ENCODE measurements at regions not wholly inside any gene's neighbourhood (a gene's known extent, or its start where the extent isn't known, plus 50 kb on each side); places are given as distances from the start of the nearest gene placed in this dataset.
"Not testable (repeated sequence)": the region's sequence is repeated elsewhere in the genome, so short reads cannot be mapped to it uniquely, and the experiment has no call there.

DNA sequence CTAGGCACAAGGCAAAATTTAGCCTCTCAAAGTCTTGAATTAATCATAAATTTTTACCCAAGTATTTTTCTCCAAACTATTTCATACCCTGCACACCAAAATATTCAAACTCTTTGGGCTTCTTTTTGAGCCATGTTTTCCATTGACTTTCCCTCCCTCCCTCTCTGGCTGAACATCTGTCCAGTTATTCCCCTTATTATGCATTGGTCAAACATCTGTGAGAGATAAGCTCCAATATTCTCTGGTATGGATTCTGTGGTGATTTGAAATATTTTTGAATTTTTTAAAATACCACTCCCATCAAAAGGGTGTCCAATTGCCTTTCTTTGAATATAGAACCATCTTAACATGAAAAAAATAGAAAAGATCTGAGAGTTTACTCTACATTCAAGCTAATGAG, 244.2 kb downstream of the RFPL4B start:
- DNase-seq = no peak

DNA sequence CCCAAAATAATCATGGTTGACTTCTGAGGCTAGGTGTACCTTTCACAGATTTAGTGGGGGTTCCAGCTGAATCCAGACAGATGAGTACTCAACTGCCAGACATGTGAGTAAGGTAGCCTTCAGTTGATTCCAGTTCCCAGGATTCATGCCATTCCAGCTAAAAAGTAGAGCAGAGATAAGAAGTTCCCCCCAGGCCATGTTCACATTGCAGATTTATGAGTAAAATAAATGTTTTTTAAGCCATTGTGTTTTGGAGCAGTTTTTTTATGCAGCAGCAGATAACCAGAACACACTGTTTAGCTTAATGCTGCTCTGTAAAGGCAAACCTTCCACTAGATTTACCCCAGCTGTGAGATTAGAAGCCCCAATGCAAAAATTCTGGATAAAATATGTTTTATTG, 245.0 kb downstream of the RFPL4B start:
- no peak for DNase-seq

DNA sequence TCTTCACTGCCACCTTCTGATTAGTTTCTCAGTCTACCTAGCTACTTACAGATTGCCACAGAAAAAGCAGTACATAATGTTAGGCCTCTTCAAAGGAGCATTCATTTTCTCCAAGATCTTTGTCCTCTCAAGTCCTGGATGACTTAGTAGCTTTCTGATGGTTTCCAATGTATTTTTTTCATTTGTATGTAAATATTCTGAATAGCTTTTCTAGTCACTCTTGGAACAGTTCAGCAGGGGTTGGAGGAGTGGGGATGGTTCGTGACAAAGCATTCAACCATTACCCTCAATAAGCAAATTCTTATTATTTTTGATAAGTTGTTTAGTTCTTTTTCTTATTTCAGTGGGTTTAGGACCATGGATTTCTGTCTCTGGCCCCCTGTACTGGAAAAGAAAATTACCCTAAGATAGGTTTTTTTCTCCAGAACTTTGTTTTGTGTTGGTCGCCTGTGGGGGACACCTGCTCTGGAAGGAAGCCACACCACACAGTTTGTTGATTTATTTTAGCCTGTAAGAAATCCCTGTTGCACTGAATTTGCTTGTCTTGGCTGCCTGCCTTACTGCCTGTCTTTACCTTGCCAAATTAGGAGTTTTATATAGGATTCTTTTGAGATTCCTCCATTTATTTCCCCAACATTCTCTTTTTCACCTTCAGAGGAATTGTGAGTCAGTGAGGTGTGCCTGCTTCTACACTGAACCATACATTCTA, 247.9 kb downstream of the RFPL4B start:
- no peak for DNase-seq

DNA sequence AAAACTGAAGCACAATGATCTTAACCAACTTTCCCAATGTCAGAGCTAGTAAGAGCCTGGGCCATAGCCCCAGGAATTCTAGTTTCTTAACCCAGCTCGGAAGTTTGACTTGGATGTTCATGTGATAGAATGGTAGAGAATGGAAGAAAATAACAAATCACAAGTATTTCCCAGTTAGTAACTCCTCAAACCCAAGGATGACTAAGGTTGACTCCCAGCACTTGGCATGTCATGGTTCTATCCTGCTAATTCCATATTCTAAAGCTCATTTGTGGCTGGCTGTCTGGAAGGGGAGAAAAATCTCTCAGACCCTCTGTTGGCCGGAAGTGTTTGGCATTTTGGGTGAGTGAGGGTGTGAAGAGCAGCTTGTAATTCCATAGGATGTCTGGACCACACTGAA, 248.7 kb downstream of the RFPL4B start:
- DNase-seq = no peak

DNA sequence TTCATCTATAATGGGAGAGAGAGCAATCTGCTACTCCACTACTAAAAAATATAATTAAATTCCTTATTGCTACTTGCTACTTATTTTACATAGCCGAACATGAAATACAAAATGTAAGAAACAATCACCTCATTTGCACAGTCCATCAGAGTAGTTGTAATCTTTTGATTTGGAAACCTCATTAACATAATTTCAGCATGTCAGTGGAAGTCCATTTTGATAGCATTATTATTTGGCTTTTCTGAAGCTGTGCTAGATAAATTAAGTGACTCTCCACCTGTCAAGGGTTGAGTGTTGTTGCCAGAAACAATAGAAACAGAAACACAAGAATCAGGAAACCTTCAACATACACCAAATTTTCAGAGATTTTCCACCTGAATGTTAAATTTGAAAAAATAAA, 250.0 kb downstream of the RFPL4B start:
- no peak for DNase-seq

DNA sequence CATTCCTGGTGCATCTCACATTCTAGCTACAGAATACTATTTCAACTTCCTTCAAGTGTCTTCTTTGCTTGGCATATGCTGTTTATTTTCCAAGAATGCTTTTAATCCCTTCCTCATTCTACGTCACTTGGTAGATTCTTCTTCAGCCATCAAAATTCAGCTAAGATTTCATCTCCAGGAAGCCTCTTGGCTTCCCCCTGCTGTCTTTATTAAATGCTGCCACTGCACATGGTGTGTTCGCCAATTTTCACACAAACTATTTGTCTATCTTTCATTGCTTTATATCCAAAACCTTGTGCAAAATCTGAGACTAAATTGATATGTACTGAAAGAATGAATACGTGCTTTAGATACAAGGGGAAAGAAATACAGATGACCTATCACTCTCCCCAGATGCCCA, 253.0 kb downstream of the RFPL4B start:
- DNase-seq = no peak

DNA sequence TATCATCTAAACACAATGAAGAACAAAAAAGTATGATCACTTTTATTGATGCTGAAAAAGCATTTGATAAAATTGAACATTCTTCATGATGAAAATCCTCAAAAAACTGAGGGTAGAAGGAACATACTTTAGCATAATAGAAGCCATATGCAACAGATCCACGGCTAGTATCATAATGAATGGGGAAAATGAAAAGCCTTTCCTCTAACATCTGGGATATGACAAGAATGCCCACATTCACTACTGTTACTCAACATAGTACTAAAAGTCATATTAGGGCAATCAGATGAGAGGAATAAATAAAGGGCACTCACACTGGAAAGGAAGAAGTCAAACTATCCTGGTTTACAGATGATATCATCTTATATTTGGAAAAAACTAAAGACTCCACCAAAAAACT, 256.6 kb downstream of the RFPL4B start:
- no peak for DNase-seq

DNA sequence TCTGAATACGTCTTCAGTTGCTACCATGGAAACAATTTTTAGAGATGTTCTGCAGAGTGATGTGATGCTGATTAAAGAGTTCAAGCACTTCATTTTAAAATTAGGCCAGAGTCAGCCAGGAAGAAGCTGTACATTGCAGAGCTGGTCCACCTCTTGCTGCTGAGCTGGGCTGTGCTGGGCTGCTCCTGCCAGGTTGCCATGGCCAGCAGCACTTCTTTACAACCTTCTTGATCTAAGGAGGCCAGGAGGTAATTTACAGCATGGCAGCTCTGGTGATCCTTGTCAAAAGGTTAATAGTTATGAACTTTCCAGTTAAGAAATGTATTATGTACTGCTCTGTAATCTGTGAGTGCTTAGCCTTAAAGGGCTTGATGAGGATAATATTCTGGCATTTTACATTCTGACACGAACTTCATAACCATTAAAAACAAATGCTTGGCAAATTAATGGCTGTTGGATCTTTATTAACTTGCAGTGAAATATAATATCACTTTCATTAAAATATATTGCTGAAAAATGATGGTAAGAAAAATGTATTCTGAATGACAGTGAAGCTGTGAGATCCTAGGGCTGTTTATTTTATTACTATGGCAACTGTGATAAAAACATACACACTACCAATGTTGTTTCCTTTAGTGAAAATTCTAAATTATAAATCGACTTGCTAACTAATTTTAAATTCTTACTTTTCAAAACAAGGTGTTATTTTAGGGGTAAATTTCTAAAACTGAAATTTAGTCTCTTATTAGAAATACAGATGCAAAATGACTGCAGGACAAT, 259.7 kb downstream of the RFPL4B start:
- DNase-seq = no peak

DNA sequence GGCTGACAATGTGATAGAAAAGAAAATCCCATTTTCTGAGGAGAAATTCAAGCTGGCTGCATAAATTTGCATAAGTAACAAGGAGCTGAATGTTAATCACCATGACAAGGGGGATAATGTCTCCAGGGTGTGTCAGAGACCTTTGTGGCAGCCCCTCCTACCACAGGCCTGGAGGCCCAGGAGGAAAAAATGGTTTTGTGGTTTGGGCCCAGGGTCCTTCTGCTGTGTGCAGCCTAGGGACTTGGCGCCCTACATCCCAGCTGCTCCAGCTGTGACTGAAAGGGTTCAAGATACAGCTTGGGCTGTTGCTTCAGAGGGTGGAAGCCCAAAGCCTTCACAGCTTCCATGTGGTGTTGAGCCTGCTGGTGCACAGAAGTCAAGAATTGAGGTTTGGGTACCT, 261.8 kb downstream of the RFPL4B start:
- not testable (repeated sequence) for DNase-seq

DNA sequence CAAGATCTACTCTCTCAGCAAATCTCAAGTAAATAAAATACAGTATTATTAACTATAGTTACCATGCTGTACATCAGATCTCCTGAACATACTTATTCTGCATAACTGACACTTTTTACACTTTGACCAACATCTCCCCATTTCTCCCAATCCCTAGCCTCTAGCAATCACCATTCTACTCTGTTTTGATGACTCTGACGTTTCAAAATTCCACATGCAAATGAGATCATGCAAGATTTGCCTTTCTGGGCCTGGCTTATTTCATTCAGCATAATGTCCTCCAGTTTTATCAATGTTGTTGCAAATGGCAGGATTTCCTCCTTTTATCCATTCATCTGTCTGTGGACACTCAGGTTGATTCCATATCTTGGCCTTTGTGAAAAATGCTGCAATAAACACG, 266.3 kb downstream of the RFPL4B start:
- DNase-seq = no peak

DNA sequence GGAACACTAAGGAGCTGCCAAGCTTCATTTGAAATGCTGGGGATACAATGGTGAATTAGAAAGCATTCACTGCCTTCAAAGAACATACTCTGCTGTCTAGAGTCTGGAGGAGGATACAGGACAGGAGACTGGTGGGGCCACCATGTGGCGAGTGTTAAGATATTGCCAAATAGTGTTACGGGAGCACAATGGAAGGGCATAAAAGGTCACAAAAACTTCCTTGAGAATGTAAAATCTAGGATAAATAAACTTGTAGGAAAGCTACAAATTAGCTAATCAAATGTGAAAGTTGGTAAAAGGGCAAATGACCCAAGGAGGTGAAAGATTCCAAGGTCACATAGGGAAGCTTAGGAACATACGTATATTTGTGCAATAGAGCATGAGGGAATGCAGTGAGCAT, 271.7 kb downstream of the RFPL4B start:
- no peak for DNase-seq

DNA sequence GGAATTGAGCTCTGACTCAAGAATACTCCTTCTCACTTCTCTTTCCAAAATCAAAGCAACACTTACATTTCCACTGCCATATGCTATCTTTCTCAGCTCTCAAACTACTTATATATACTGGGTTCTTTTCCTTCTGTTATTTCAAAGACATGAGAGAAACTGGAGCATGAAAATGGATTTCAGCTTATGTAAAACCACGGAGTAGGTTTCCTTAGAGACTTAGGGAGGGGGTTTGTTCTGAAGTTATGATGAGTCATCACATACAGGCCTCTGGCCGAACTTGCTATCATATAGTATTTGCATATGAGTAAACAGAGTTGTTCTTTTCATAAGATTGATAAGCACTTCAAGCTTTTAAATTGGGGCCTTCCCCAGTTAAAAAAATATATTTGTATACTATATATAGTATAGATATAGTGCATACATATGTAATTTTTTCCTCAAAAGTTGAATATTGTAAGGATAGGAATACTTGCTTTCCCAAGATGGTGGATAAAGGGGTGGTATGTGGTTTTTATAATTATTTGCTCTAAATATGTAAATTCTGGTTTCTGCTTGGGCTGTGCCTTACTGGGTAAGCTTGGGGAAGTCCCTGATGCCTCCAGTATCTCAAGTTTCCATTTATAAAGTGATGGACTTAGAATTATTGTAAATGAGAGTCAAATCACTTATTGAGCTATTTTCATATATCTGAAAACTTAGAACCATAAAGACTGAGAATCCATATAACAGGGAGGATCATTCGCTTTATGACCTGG, 273.9 kb downstream of the RFPL4B start:
- no peak for DNase-seq

DNA sequence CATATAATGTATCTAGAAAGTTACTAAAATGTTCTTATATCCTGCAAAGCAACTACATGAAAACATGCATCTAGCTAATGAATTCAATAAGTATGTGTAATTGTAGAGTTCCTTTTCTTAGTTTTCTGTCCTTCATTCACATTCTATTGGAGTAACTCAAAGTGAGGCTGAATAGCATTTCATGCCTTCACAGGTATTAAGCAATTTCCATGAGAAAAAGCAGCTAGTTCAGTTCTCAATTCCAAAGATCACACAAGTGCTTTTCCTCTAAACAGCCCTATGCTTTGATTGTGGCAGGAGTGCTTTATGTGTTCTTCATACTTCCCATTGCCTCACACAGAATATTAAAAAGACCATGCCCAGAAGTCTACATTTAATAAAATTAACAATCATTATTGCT, 274.9 kb downstream of the RFPL4B start:
- no peak for DNase-seq

DNA sequence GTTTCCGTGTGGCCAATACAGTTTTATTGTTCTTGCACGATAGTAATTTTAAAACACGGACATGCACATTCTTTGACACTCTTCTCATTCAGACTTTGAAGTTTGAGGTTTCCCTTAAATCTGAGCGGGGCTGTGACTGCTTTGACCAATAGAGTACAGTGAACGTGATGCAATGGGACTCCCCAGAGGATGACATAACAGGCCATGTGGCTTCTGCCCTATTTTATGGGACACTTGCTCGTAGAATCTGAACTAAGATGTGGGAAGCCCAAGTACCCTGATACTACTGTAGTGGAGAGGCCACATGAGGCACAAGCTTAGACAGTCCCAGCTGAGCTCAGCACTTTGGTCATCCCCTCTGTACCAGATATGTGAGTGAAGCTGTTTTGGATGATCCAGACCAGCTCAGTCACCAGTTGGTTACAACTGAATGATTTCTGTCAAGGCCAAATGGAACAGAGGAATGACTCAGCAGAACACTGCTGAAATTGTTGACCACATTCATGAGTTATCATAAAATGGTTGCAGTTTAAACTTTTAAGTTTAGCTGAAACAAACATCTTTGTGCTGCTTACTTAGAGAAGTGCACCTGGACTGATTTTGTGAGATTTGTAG, 279.4 kb downstream of the RFPL4B start:
- no peak for DNase-seq

DNA sequence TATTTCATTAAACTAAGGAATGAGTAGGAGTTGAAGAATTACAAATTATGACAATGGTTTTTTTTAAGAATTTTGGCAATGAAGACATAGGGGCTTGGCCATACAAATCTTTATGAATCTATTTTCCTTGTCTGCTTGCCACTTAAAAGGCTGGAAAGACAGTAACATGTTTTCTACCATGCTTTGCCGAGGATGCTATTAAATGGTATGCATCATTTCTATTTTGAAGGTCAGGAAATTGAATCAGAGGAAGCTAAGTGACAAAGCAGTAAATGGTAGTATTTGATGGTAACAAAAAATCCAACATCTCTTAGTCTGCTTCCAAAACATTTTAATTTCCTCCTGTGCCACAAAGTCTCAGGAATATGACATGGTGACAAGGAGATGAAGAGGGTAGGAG, 287.2 kb downstream of the RFPL4B start:
- no peak for DNase-seq

DNA sequence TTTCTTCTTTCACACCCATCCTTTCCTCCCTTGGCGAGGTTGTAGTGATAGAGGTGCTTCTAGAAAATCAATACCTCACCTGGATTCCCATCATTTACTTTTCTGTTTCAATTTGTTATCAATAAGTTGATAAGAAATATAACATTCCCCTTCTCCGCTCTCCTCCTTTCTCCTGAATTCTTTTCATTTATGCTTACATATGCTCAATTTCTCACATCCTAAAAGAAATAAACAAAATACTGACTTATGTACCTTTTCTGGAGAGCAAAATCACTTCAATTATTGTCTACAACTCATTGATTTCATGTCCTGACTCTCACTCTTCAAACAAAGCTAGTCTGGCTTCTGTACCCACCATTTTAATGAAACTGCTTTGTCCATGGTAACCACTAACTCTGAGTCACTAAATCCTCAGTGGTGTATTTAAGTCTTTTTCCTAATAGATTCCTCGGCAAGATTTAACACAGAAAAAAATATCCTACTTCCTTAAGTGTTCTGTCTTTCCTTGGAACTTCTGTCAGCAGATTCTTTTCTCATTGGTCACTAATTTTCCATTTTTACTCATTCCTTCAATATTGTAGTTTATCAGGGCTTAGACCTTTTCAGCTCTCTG, 289.6 kb downstream of the RFPL4B start:
- DNase-seq = no peak

DNA sequence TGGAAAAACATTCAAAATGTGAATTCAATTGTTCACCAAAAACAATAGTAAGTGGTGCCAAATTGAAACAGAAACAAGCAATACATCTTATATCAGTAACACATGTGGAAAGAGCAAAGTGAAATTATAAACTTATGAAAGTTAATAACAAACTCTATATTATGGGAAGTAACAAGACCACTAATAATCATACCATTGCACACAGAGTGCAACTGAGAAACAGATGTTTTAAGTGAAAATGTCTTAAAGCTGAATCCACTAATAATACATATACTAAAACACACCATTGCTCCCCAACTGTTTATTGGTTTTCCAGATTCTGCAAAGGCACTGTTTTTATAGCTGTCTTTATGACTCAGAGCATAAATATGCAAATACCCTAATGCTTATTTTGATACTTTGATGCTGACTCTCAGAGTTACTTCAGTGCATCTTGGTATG, 292.3 kb downstream of the RFPL4B start:
- no peak for DNase-seq

DNA sequence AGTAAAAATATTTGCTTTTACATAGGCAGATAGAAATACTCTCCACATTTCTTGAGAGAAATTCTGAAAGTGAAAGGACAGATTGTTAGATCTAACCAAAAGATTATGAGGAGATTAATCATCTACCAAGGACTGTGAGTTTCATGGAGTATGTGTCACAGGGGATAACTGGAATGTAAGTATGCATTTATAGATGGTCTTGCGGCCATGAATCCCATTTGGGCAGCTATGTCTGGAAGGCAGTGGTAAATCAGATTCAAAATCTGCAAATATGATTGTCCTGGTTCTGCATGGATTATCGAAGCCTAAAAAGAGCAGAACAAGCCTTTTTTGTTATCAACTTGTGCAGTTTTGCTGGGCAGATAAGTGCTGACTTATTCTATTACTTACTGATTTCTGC, 293.8 kb downstream of the RFPL4B start:
- DNase-seq = no peak

DNA sequence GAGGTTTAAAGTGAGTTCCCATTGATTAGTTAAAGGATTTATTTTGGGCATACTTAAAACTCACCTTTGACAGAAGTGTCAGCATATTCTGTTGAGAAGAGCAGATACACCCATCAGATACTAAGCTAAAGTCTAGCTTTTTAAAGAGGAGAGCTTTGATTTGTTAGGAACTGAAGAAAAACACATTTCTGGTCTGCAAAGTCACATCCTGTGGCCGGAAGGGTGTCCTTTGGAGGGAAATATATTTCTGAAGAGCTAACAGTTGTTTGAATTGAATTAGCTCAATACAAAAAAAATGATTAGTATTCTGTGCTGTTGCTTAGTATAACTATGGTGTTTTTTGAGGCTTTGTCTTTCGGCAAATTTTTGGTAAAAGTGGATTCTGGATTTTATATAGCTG, 302.7 kb downstream of the RFPL4B start:
- no peak for DNase-seq

DNA sequence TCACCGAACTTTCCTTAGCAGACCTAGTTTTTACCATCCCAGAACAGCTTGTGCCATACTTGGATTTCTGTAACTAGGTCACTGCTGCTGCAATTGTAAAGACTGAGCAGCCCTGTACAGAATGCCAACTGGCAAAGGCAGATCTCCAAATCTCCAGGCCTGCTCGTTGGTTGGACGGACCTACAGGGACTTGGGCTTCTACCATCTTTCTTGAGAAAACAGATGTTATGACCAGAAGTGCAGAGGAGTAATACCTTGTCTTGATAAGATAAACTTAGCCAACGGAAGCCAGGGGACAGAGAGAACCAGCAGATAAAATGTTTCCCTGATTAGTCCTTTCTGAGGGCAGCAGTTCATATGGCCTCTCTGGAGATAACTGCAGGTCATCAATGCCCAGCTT, 304.1 kb downstream of the RFPL4B start:
- no peak for DNase-seq

DNA sequence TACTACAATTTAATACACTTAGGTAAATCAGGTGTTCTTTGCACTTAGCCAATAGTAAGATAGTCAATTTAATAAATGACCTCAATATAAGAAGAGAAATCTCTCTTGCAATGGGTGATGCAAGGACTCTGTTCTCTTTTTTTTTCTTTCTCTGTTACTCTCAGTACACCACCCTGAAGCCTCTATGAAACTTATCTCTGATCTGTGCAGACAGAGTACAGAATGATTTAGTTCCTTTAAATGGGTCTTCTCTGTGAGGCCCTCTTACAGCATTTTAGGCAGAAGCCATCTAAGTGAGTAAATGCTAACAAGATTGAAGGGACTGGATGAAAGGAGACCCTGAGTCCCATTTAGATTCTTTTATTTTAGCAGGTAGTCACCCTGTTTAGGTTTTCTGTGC, 312.8 kb downstream of the RFPL4B start:
- DNase-seq = no peak

DNA sequence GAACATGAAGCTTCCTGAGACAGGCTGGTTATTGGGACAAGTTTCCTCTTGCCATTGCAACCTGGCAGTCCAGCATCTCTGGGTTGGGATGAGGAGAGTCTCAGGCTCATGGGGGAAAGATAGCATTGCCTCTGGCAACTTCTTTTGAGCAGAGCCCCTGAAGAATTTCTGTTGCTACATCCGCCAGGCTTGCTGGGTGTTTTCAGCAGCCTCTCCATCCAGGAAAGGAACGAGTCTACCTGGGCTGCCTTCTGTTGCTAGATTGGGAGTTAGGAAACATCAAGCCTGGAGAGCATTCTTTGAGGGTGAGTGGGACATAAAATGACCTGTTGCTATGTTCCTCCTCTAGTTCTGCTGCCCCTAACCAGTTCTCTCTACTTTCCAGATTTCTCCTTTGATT, 313.5 kb downstream of the RFPL4B start:
- no peak for DNase-seq

DNA sequence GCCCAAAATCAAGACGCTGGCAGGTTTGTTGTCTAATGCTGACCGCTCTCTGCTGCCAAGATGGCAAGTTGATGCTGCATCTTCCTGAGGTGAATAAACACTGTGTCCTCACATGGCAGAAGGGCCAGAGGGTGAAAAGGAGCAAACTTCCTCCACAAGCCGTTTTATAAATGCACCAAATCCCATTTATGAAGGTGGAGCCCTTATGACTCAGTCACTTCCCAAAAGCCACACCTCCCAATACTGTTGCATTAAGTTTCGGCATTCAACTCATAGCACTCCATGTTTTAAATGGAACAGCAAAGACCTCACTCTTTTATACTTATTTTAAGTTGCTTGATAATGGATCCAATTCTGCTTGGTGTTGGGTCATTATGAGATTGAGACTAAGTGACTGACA, 316.6 kb downstream of the RFPL4B start:
- no peak for DNase-seq
